ENCODE measurements at regions not wholly inside any gene's neighbourhood (a gene's known extent, or its start where the extent isn't known, plus 50 kb on each side); places are given as distances from the start of the nearest gene placed in this dataset.

GRCh38 chr9:129478461-129478860 lies 142.4 kb downstream of the C9orf50 start:
- TF ChIP-seq POLR2A (IDR thresholded peaks at IDR 0.05; ENCODE audit: low read depth, low read length) (no peak), CTCF (IDR thresholded peaks at IDR 0.05; ENCODE audit: extremely low read depth in 1 of 2, insufficient read depth in 1 of 2, low read depth in 1 of 2, low read length in 2 of 2) (no peak), POLR2AphosphoS5 (IDR thresholded peaks at IDR 0.05; ENCODE audit: insufficient read depth, low read depth, low read length) (no peak), EZH2 (IDR thresholded peaks at IDR 0.05; ENCODE audit: borderline replicate concordance, low read depth, low read length, severe bottlenecking) (no peak), MAX (IDR thresholded peaks at IDR 0.05; ENCODE audit: insufficient read depth, insufficient read length) (no peak), FOS (IDR thresholded peaks at IDR 0.05; ENCODE audit: borderline replicate concordance, insufficient read depth, low read length) (no peak), JUN (IDR thresholded peaks at IDR 0.05; ENCODE audit: borderline replicate concordance, insufficient read depth, insufficient read length, low read depth) (no peak), GATA2 (IDR thresholded peaks at IDR 0.05; ENCODE audit: insufficient read depth, insufficient read length, low read depth, low read length) (no peak), MYC (IDR thresholded peaks at IDR 0.05; ENCODE audit: low read depth, low read length) (no peak)

Measured in endothelial cell of umbilical vein (primary cell).